T-helper 2 cell treated with Interferon-gamma antibody and Interleukin-4, amounts not matched to agents 5 μg/mL and 100 μg/mL, for 36 hours (primary cell): ENCODE measurements at regions not wholly inside any gene's neighbourhood (a gene's known extent, or its start where the extent isn't known, plus 50 kb on each side); places are given as distances from the start of the nearest gene placed in this dataset.
"Not testable (repeated sequence)": the region's sequence is repeated elsewhere in the genome, so short reads cannot be mapped to it uniquely, and the experiment has no call there.

ENCODE experiments used
- DNase-seq: peaks from one replicate; pipeline ENCODE4 v3.0.0; 2021; ENCODE audit warnings: low spot score
- H3K27ac Mint-ChIP-seq: one replicate; pipeline ENCODE4 v1.8.0; 2021; ENCODE audit warnings: mild to moderate bottlenecking, mixed read lengths
- H3K27me3 Mint-ChIP-seq: one replicate; pipeline ENCODE4 v1.8.0; 2021; ENCODE audit warnings: low read depth, mixed read lengths
- H3K36me3 Mint-ChIP-seq: one replicate; pipeline ENCODE4 v1.8.0; 2021; ENCODE audit warnings: low read depth, mixed read lengths
- H3K4me1 Mint-ChIP-seq: one replicate; pipeline ENCODE4 v1.8.0; 2021; ENCODE audit warnings: low read depth, mixed read lengths
- H3K4me3 Mint-ChIP-seq: one replicate; pipeline ENCODE4 v1.8.0; 2022; ENCODE audit warnings: mild to moderate bottlenecking, moderate library complexity, mixed read lengths
- H3K9me3 Mint-ChIP-seq: one replicate; pipeline ENCODE4 v1.8.0; 2021; ENCODE audit warnings: mixed read lengths

DNA sequence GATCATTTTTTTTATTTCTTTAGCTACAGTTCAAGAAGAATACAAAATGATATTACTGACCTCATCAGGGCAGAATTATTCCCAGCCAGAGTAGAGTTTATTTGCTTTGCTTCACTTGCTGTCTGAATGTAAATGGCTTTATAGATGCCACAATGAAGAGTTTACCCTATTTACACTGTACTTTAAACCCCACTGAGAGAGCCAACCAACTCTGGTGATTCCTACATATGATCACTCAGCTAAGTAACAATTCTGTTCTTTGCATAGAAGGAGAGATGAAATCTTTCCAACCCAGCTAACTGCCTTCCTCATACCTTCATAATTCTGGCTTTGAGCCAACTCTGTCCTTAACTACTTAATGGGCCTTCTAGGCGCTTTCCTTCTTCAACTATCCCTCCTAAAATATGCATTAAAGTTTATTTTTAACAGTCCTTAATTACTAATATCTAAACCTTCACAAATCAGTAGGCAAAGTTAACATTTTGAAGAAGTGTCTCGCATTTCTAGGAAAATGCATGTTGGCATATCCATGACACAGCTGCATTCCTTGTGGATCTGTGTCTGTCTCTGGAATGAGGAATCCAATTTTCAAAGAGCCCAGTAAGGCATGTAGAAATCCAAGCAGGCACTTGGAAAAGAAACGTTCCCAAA is 284.8 kb upstream of the GRAMD2B start:
- H3K4me3 Mint-ChIP-seq: no peak overlapping the region
- no peaks in the 10 kb centered on the region for H3K27me3 Mint-ChIP-seq
- no peaks in the 10 kb centered on the region for H3K4me1 Mint-ChIP-seq
- no peak overlapping the region for H3K27ac Mint-ChIP-seq
- peaks cover 12% of the 10 kb centered on the region for H3K9me3 Mint-ChIP-seq
- no peak for DNase-seq
- no peaks in the 10 kb centered on the region for H3K36me3 Mint-ChIP-seq

DNA sequence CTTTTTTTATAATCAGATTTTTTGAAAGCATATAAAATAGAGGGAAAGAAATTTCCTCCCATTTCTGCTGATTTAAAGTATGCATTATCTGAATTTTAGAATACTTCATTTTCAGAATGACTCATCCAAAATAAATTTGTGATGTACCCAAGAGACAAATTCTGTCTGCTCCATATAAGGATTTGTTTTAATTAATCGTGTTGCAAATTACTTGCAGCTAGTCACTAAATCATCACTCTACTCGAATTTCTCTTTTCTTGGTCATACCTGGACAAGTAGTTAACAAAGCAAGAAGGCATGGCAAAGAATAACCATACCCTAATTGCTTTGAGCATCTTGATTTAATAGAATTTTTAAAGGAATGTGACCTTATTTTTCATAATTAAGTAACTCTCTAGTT is 284.1 kb upstream of the GRAMD2B start:
- Mint-ChIP-seq H3K36me3 (no peaks in the 10 kb centered on the region), H3K4me1 (no peaks in the 10 kb centered on the region), H3K9me3 (peaks cover 12% of the 10 kb centered on the region), H3K27ac (no peak overlapping the region), H3K27me3 (no peaks in the 10 kb centered on the region), H3K4me3 (no peak overlapping the region)
- DNase-seq: no peak

DNA sequence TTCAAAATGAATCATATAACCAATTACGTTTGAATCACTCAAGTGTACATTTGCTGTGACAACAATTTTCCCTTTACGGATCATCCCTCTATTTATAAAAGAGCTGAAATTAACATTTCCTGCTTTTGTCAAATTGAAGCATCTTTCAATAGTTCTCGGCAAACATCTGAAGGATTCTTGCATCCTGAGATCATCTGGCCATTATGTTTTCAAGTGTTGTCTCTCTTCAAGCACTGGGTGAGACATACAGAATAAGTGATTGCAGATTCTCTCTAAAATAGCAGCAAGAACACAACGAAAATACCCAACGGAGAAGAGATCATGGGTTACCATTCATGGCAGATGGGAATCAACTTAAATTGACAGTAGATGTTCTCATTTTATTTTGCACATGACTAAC is 283.4 kb upstream of the GRAMD2B start:
- Mint-ChIP-seq H3K4me1 (no peaks in the 10 kb centered on the region), H3K27me3 (no peaks in the 10 kb centered on the region), H3K4me3 (no peak overlapping the region), H3K9me3 (peaks cover 12% of the 10 kb centered on the region), H3K27ac (no peak overlapping the region), H3K36me3 (no peaks in the 10 kb centered on the region)
- no peak for DNase-seq

DNA sequence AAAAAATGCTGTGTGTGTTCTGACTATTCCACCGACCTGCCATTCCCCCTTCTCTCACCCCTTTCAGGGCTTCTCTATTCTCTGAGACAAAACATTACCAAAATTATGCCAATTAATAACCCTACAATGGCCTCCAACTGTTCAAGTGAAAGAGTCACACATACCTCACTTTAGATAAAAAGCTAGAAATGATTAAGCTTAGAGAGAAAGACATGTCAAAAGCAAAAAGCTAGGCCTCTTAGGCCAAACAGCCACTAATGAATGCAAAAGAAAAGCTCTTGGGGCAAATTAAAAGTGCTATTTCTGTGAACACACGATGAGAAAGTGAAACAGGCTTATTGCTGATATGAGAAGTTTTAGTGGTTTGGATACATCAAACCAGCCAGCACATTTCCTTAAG is 279.6 kb upstream of the GRAMD2B start:
- H3K4me3 Mint-ChIP-seq: no peak overlapping the region
- H3K27ac Mint-ChIP-seq: no peak overlapping the region
- no peaks in the 10 kb centered on the region for H3K36me3 Mint-ChIP-seq
- no peak for DNase-seq
- H3K27me3 Mint-ChIP-seq: no peaks in the 10 kb centered on the region
- no peaks in the 10 kb centered on the region for H3K4me1 Mint-ChIP-seq
- H3K9me3 Mint-ChIP-seq: peaks cover 7% of the 10 kb centered on the region

DNA sequence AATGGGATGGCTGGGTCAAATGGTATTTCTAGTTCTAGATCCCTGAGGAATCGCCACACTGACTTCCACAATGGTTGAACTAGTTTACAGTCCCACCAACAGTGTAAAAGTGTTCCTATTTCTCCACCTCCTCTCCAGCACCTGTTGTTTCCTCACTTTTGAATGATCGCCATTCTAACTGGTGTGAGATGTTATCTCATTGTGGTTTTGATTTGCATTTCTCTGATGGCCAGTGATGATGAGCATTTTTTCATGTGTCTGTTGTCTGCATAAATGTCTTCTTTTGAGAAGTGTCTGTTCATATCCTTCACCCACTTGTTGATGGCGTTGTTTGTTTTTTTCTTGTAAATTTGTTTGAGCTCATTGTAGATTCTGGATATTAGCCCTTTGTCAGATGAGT is 272.9 kb upstream of the GRAMD2B start:
- DNase-seq, H3K27me3 Mint-ChIP-seq, H3K4me1 Mint-ChIP-seq, H3K9me3 Mint-ChIP-seq, H3K4me3 Mint-ChIP-seq, H3K27ac Mint-ChIP-seq, H3K36me3 Mint-ChIP-seq: not testable (repeated sequence)

DNA sequence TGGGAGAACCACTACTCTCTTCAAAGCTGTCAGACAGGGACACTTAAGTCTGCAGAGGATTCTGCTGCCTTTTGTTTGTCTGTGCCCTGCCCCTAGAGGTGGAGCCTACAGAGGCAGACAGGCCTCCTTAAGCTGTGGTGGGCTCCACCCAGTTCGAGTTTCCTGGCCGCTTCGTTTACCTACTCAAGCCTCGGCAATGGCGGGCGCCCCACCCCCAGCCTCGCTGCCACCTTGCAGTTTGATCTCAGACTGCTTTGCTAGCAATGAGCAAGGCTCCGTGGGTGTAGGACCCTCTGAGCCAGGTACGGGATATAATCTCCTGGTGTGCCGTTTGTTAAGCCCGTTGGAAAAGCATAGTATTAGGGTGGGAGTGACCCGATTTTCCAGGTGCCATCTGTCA is 267.9 kb upstream of the GRAMD2B start:
- H3K4me1 Mint-ChIP-seq, H3K4me3 Mint-ChIP-seq, DNase-seq, H3K36me3 Mint-ChIP-seq, H3K27ac Mint-ChIP-seq, H3K27me3 Mint-ChIP-seq: not testable (repeated sequence)
- H3K9me3 Mint-ChIP-seq: peaks cover 13% of the 10 kb centered on the region

DNA sequence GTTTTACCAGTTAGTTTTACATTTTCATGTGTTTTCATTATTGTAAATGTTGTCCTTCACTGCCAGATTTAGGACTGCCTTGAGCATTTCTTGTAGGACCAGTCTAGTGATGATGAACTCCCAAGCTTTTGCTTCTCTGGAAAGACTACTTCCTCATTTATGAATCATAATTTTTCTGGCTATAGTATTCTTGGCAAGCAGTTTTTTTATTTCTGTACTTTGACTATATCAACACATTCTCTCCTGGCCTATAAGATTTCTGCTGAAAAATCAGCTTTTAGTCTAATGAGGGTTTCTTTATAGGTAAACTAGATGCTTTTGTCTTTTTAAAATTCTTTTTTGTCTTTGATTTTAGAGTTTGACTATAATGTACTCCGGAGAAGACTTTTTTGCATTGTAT is 256.8 kb upstream of the GRAMD2B start:
- H3K27ac Mint-ChIP-seq: no peak overlapping the region
- H3K36me3 Mint-ChIP-seq: no peaks in the 10 kb centered on the region

DNA sequence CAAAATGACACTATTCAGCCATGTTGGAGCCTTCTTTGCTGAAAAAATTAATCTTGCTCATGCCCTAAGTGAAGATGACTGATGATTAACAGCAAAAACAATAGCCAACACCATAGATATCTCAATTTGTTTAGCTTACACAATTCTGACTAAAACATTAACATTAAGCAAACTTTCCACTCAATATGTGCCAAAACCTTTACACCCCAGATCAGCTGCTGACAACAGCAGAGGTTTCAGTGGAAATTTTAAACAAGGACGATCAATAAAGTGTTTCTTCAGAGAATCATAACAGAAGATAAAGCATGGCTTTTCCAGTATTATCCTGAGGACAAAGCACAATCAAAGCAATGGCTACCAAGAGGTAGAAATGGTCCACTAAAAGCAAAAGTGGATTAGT is 254.4 kb upstream of the GRAMD2B start:
- Mint-ChIP-seq H3K36me3 (no peaks in the 10 kb centered on the region), H3K27ac (no peak overlapping the region), H3K27me3 (no peaks in the 10 kb centered on the region), H3K9me3 (peaks cover 35% of the 10 kb centered on the region), H3K4me1 (no peaks in the 10 kb centered on the region), H3K4me3 (no peak overlapping the region)
- no peak for DNase-seq

More for the DNA sequence above, 256.8 kb upstream of the GRAMD2B start:
- no peaks in the 10 kb centered on the region for H3K27me3 Mint-ChIP-seq
- no peak overlapping the region for H3K4me3 Mint-ChIP-seq
- H3K9me3 Mint-ChIP-seq: peaks cover 23% of the 10 kb centered on the region
- no peaks in the 10 kb centered on the region for H3K4me1 Mint-ChIP-seq
- DNase-seq: no peak

DNA sequence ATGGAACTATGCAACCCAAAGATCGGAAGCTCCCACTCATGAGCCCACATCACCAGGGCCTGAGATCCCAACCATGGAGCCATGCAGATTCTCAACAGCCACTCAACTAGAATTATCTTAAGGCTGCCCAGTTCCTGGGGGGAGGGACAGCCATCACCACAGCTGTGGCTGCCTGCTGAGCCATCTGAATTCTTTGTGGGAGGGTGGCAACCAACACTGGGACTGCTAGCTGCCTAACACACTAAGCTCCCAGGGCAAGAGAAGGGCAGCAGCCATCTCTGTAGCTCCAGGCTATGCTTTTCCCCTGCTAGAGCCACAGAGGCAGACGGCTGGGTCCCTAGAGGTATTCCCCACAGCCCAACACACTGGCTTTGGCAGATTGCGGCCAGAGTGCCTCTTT is 251.3 kb upstream of the GRAMD2B start:
- no peaks in the 10 kb centered on the region for H3K4me1 Mint-ChIP-seq
- H3K27ac Mint-ChIP-seq: no peak overlapping the region
- H3K4me3 Mint-ChIP-seq: no peak overlapping the region

DNA sequence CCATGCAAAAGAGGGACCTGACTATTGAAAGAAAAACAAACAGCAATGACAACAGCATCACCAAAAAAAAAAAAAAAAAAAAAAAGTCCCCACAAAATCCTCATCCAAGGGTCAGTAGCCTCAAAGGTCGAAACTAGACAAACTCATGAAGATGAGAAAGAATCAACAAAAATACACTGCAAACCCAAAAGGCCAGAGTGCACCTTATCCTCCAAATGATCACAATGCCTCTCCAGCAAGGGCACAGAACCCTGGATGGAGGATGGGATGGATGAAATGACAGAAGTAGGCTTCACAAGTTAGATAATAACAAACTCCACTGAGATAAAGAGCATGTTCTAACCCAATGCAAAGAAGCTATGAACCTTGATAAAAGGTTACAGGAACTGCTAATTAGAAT is 250.4 kb upstream of the GRAMD2B start:
- Mint-ChIP-seq H3K27me3 (no peaks in the 10 kb centered on the region), H3K27ac (no peak overlapping the region), H3K9me3 (peaks cover 21% of the 10 kb centered on the region), H3K4me1 (no peaks in the 10 kb centered on the region), H3K36me3 (no peaks in the 10 kb centered on the region), H3K4me3 (no peak overlapping the region)
- DNase-seq: no peak

More for the DNA sequence above, 251.3 kb upstream of the GRAMD2B start:
- H3K27me3 Mint-ChIP-seq: no peaks in the 10 kb centered on the region
- peaks cover 27% of the 10 kb centered on the region for H3K9me3 Mint-ChIP-seq
- H3K36me3 Mint-ChIP-seq: no peaks in the 10 kb centered on the region
- DNase-seq: no peak

DNA sequence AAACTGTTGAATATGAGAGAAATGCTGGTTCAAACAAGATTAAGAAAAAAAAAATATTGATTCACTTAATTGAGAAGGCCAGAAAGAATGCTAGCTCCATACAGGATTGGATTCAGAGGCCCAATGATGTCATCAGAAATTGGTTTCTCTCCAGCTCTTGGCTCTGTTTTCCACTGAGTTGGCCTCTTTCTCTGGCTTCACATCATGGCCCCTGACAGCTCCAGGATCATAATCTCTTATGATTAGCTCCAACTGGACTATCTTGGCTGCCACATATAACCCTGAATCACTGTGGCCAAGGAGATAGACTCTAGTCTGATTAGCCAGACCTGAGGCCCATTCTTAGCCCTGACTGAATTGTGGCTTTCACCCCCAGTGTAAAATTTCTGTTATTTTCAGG is 244.7 kb upstream of the GRAMD2B start:
- no peaks in the 10 kb centered on the region for H3K4me1 Mint-ChIP-seq
- peaks cover under 1% of the 10 kb centered on the region for H3K9me3 Mint-ChIP-seq
- no peak overlapping the region for H3K27ac Mint-ChIP-seq
- no peak overlapping the region for H3K4me3 Mint-ChIP-seq
- DNase-seq: no peak
- H3K36me3 Mint-ChIP-seq: no peaks in the 10 kb centered on the region
- H3K27me3 Mint-ChIP-seq: no peaks in the 10 kb centered on the region

DNA sequence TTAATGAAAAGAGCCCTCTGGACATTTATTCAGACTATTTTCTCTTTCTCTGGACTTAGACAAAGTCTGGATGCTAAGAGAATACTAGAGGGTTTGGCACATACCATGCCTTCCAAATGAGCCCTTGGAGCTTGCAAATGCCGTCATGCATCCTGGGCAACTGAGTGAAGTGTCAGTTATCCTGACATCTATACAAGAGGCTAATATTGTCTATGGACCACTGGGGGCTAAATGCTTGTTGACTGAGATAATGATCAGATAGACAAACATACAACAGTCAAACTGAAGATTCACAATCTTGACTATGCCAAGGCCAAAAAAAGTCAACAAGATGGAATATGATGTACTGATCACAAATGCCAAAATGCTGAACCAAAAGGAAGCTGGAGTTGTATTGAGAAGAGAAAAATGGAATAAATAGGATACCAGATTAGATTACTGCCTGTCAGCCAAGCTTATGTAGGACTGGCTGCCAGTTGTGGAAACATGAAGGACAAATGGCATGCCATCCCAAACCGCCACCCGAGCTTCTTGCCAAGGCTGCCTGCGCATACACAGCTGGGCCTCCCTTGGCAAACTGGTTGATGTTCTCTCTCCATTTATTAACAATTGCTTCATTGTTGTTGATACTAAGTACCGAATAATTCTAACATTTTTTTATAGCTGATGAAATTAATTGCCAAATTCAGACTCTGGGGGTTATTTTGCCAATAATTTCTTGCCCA is 240.1 kb upstream of the GRAMD2B start:
- Mint-ChIP-seq H3K4me3 (no peak overlapping the region), H3K4me1 (no peaks in the 10 kb centered on the region), H3K36me3 (no peaks in the 10 kb centered on the region), H3K27ac (no peak overlapping the region), H3K9me3 (no peaks in the 10 kb centered on the region), H3K27me3 (no peaks in the 10 kb centered on the region)
- no peak for DNase-seq

DNA sequence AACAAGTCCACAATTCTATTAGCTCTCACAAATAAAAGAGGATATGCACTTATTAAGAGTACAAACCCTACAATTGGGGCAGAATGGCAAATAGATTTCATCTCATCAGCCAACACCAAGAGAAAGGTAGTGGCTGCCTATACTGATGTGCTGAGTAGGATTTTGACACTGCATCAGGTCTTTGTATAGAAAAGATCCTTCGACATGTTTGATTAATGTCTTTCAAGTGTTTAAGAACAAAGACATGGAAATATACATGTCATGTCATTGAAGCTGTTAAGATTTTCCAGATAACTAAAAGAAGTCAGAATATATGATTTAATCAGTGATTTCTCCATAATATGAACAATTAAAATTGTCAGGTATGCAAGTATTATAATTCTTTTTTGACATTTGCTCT is 238.7 kb upstream of the GRAMD2B start:
- Mint-ChIP-seq H3K27ac (no peak overlapping the region), H3K27me3 (no peaks in the 10 kb centered on the region), H3K9me3 (no peaks in the 10 kb centered on the region)

DNA sequence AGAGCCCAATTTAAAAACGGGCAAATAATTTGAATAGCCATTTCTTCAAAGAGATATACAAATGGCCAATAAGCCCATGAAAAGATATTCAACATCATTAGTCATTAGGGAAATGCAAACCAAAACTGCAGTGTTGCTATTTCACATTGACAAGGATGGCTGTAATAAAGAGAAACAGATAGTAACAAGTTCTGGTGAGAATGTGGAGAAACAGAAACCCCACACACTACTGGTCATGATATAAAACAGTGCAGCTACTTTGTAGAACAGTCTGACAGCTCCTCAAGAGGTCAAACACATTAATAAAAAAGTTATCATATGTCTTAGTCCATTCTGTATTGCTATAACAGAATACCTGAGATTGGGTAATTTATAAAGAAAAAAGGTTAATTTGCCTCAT is 237.0 kb upstream of the GRAMD2B start:
- H3K9me3 Mint-ChIP-seq: no peaks in the 10 kb centered on the region
- no peak for DNase-seq
- H3K4me1 Mint-ChIP-seq: no peaks in the 10 kb centered on the region
- H3K36me3 Mint-ChIP-seq: no peaks in the 10 kb centered on the region
- H3K27me3 Mint-ChIP-seq: no peaks in the 10 kb centered on the region
- H3K4me3 Mint-ChIP-seq: no peak overlapping the region
- no peak overlapping the region for H3K27ac Mint-ChIP-seq

More for the DNA sequence above, 238.7 kb upstream of the GRAMD2B start:
- DNase-seq: no peak
- H3K4me1 Mint-ChIP-seq: no peaks in the 10 kb centered on the region
- H3K36me3 Mint-ChIP-seq: no peaks in the 10 kb centered on the region
- H3K4me3 Mint-ChIP-seq: no peak overlapping the region

DNA sequence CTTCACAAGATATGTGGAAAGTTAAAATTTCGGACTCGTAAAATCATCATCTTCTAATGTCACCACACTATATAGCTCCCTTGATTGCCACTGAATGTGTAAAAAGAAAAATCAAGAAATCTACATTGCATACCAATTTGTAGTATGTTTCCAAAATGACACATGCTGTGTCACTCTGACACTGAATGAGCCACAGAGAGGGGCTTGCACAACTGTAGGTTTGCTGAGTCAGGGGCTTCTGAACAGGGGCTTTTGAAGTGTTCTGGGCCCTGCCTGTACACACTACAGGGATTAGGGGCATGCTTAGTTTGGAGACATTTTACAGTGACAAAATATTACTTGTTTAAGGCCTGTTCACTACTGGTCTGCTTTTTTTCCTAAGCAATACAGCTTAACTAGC is 234.4 kb upstream of the GRAMD2B start:
- Mint-ChIP-seq H3K4me3 (no peak overlapping the region), H3K27me3 (no peaks in the 10 kb centered on the region), H3K27ac (no peak overlapping the region), H3K9me3 (no peaks in the 10 kb centered on the region), H3K36me3 (no peaks in the 10 kb centered on the region), H3K4me1 (no peaks in the 10 kb centered on the region)
- DNase-seq: no peak
